ELF-1 (cell line): ENCODE measurements at regions not wholly inside any gene's neighbourhood (a gene's known extent, or its start where the extent isn't known, plus 50 kb on each side); places are given as distances from the start of the nearest gene placed in this dataset.

ENCODE experiments used
- DNase-seq: peaks from one replicate; pipeline ENCODE4 v3.0.0-alpha.2; 2016; ENCODE audit warnings: low read depth, low spot score

DNA sequence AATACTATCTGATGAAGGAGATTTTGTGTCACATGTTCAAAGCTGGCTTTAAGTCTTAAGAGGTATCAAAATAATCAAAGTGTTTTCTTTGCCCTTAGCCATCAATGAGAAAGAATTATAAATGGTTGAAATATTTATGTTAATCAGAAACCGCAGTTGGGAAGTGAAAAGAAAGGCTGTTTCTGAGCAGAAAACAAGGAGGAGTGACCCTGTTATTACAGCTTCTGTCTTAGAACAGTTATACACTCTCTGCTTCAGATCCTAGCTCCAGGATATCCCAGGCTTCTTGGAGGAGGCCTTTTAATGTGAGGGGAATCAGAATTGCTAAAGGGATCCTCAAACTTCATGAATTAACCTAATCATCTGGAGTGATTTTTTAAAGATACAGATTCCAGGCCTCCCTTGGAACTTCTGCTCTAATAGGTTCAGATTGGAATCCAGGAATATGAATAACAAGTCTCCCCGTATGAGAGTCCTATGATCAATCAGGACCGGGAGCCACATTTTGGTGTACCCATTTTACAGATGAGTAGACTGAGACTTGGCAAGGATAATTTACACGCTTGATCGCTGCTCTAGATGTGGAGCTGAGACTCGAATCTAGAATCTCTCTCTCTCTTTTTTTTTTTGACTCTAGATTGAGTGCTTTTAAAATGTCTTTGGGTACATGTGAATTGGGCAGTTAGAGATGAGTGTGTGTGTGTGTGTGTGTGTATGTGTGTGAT, 50.8 kb upstream of the JAG1 start:
- DNase-seq = no peak

DNA sequence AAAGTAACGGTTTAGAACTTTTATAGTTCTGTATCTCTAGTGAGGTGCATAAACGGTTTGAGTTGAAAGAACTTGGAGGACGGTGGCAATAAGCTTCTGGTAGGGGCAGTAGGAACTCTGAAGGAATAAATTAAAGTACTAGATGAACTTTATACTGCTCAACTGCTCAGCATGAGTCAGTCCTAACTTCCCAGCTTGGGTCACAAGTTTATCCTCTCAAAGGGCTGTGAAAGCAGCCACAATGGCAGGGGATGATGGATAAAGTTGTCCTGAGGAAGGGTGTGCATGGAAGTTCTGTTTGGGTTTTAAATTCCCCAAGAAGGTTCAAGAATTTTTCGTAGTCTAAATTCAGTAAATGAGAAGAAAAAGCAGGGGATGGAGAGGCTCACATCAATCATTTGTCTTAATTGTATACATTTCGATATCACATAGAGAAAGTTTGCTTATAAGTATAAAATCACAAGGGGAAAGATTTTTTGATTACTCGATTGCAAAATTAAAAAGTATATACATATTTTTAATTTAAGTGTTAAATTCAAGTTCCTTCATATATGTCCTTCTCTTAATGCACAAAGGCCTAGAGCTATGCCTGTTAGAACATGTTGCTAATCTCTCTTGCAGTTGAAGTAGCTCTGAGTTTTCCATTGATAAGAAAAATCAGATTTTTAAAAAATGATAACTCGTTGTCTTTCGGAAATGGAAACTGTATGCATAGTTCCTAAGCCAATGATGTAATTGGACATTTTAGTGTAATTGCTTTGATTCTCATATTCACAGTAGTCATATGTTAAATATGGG, 55.3 kb upstream of the JAG1 start:
- no peak for DNase-seq

DNA sequence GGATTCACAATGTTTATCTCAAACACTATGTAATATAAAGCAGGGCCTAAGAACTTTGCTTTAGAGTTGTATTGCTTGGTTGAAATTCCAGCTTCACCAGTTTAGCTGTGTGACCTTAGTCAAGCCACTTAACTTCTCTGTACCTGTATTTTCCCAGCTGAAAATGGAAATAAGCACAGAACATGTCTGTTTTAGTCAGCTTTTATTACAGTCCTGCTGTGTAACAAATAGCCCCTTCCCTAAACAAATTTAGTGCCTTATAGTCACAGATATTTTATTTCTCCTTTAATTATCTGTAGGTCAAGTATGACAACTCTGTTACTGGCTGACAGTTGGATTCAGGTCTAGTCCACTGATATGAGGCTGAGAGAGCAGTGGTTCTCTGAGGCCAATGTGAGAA, 56.0 kb upstream of the JAG1 start:
- DNase-seq = no peak

GRCh38 chr20:10730629-10731183, 56.9 kb upstream of the JAG1 start:
- no peak for DNase-seq

DNA sequence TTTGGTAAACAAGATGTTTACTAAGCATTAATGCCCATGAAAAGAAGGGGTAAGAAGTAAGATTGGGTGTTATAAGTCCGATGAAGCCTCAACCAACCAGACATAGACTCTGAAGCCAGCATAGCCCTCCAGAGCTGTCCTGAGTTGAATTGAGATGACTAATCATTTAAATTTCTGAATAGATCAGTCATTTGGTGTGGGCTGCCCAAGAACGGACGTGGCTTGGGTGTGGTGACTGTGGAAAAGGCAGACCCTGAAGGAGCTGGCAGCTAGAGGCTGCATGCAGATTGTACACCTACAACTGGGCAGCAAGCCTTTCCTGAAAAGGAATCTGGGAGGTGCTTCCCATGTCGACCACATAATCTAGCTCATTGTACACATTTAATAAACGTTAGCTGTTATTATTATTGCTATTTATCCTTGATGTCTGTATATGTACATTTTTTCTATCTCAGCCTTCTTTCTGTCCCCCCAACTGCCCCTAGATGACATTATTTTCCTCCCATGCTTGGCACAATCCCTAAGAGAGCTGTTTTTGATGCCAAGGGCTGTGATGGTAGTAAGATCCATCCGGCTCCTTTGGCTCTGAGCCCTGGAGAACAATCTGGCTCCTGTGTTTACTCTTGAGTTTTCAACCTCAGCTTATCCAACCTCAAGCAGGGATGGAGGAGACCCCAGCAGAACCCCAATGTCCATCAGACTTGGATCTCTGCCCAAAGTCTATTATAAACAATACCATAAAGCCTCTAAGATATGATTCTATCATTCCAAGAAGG, 57.6 kb upstream of the JAG1 start:
- DNase-seq = no peak

DNA sequence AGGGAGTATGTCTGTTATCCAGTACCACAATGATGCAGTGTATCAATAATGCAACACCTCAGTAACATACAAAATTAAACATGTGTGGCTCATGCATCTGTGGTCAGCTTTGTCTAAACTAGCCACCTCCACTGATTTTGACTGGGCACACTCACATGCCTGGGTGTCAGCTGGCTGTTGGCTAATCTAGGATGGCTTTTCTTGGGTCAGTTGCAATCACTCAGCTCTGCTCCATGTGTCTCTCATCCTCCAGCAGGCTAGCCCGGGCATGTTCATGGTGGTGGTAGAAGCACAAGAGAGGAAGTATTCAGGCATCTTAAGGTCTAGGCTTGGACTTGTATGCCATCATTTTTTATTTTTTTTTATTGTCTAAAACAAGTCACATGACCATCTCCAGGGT, 59.3 kb upstream of the JAG1 start:
- DNase-seq = no peak

DNA sequence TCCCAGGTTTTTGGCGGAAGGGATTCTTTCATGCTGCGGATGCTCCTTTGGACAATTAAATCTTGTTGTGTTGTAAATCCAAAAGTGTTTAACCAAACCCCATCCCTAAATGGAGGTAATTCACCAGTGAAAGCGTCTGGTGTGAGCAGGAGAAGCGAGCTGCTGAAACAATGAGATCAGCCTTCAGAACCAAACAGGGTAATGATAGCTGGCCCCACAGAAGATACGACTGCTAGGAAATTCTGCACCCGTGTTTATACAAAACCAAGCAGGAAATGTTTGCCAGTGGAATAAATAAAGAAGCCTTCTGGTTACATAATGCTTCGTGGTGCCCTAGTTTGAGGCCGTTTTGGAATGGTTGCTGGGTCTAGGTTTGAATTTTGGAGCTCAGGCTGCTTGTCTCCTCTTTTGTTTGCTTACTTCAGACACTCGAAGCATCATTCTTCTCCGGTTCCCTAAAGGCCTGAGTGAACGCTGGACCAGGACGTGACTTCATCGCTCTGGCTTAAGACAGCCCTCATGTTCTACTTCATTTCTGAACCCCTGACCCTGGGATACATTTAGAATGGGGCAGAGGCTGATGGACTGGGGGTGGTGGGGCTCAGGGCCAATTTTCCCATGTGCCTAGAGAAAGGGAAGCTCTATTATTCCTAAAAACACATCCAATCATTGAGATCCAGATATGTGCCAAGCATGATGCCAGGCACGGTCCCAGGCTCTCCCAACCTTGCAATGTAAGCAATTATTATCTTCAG, 61.6 kb upstream of the JAG1 start:
- no peak for DNase-seq

- no peak for DNase-seq
Measured at GRCh38 chr20:10739134-10739533, 65.3 kb upstream of the JAG1 start.

DNA sequence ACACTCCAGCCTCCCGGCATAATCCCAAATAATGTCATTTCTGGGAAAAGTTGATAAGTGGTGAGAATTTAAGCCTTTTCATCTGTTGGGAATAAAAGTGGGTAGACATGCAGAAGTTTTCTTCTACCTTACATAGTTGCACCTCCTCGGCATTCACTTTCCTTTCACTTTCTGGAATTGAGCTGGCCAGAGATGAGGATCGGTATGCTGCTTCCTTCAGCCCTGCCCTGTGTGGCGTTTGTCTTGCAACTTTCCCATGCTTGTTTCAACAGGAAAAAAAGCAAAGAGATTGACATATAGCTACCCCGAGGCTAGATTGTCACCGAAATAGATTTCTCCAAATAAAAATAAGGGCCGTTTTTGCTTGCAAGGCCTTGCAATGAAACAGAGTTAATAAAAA, 65.8 kb upstream of the JAG1 start:
- DNase-seq = no peak

GRCh38 chr20:10741060-10741459, 67.3 kb upstream of the JAG1 start:
- DNase-seq = no peak

DNA sequence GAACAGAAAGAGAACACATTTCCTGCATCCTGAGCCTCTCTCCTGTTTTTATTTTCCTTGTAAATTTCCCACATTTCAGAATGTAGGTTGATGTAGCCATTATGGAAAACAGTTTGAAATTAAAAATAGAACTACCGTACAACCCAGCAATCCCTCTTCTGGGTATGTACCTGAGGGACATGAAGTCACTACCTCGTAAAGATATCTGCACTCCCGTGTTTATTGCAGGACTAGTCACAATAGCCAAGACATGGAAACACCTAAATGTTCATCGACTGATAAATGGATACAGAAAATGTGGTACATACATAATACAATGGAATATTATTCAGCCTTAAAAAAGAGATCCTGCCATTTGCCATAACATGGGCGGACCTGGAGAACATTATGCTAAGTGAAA, 72.0 kb upstream of the JAG1 start:
- no peak for DNase-seq

DNA sequence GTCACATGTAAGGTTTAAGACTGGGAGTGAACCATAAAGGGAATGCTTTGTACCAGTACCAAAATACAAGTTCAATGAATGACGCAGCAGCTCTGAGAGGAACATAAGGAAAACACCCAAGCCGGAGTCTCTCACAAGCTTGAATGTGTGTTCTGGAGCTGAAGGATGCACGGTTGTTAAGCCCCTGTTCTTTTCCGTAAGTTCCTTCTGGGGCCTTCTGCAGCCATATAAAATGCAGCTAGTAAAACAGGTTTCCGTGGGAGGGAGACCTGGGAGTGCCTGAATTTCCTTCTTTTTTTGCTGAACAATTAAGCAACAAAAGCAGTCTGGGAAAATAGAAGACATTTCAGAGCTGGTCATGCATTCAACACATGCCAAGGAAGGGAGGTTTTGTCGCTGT, 73.2 kb upstream of the JAG1 start:
- DNase-seq = peak; percentile 34

GRCh38 chr20:10749084-10749483, 75.3 kb upstream of the JAG1 start:
- no peak for DNase-seq

GRCh38 chr20:10752206-10752605, 78.4 kb upstream of the JAG1 start:
- no peak for DNase-seq

DNA sequence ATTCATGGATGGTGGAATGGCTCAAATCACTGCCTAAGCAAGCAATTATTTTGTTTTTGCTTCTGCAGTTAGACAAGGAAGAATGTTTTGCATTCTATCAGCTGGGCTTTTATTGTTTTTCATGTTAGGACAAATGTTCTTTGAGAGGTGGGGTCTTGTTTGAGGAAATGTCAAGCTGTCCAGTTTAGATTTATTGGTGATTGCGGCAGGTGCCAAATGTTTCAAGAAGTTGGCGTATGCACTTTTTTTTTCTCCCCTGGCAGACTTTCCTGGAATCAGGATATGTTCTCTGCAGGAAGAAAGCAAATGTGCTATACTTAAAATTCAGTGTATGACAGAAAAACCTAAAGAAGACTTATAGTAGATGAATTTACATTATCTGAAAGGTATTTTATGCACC, 81.0 kb upstream of the JAG1 start:
- no peak for DNase-seq

DNA sequence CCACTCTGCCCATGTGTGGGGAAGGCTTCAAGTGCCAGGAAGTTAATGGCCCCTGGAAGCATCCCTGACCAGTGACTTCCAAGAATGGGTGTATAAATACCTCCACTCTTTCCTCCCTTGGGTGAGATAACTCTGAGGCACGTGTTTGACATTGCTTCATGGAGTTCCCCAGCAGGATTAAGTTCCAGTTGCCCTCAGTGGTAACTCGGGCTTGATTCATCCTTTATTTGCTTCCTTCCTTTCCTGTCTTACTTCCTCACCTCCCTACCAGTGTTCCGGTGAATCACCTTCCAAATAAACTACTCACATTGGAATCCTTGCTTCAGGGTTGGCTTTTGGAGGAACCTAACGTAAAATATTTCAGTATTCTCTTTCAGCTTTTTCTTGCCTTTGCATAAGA, 84.6 kb upstream of the JAG1 start:
- no peak for DNase-seq

GRCh38 chr20:10761232-10761631, 87.4 kb upstream of the JAG1 start:
- DNase-seq = no peak

DNA sequence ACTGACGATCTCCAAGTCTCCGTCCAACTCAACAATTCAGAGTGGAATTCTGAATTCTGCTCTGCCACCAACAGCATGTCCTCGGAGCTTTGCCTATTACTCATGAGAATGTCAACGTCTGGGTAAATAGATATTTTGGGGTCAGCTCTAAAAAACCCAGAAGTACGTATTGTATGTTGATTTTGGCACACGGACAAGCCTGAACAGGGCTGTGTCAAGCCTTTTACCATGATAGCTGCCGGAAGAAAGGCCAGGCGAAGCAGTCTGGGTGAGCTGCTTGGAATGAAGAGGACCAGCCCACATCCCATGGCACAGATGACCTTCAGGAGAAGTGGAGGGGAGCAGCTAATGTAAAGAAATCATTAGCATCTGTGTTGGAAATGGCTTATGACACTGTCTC, 88.0 kb upstream of the JAG1 start:
- no peak for DNase-seq

- no peak for DNase-seq
Measured at GRCh38 chr20:10762216-10762615, 88.4 kb upstream of the JAG1 start.

- no peak for DNase-seq
Measured at GRCh38 chr20:10763112-10763511, 89.3 kb upstream of the JAG1 start.

DNA sequence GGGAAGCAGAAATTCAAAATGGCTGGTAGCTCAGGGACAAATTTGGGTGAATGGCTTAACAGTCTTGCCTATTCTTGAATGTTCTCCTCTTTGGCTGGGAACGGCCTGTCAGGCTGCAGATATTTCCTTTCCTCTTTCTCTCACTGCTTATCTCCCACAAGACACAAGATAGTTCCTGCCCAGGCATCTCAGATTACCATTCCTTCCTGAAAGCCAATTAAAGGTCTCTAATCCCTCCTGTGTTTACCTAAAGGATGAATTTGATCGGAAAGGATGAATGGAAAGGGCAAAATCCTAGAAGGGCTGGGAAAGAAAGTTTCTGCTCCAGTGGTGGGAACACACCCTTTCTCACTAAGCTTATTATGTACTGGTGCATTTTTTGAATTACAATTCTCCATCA, 95.9 kb upstream of the JAG1 start:
- DNase-seq = peak; percentile 37

DNA sequence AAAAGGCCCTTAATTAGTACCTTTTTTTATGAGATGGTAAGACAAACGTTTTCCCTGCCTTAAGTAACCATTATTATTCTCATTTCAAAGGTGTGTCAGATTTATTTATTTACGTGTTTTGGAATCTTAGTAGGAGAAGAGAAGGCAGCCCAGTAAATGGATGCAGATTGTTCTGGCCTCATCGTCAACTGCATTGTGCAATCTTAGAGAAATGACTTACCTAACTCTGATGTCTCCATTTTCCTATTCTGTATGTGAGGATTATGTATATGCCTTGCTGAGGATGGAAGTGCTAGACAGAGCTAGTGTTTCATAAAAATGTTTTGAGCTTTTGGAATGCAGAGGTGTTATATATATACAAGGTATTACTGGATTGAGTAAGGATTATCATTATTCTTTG, 97.0 kb upstream of the JAG1 start:
- no peak for DNase-seq
